ENCODE measurements at regions not wholly inside any gene's neighbourhood (a gene's known extent, or its start where the extent isn't known, plus 50 kb on each side); places are given as distances from the start of the nearest gene placed in this dataset.

DNA sequence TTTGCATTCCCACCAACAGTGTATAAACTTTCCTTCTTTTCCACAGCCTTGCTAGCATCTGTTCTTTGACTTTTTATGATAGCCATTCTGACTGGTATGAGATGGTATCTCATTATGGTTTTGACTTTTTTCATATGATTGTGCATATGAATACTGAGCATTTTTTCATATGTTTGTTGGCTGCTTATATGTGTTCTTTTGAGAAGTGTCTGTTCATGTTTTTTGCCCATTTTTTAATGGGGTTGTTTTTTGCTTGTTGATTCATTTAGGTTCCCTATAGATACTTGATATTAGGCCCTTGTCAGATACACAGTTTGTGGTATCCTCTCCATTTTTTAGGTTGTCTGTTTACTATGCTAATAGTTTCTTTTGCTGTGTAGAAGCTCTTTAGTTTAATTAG is 185.8 kb upstream of the SPAG17 start:
- DNase-seq (ENCODE audit: extremely low spot score) = no peak
- TF ChIP-seq, protein P1, sequence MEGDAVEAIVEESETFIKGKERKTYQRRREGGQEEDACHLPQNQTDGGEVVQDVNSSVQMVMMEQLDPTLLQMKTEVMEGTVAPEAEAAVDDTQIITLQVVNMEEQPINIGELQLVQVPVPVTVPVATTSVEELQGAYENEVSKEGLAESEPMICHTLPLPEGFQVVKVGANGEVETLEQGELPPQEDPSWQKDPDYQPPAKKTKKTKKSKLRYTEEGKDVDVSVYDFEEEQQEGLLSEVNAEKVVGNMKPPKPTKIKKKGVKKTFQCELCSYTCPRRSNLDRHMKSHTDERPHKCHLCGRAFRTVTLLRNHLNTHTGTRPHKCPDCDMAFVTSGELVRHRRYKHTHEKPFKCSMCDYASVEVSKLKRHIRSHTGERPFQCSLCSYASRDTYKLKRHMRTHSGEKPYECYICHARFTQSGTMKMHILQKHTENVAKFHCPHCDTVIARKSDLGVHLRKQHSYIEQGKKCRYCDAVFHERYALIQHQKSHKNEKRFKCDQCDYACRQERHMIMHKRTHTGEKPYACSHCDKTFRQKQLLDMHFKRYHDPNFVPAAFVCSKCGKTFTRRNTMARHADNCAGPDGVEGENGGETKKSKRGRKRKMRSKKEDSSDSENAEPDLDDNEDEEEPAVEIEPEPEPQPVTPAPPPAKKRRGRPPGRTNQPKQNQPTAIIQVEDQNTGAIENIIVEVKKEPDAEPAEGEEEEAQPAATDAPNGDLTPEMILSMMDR (IDR thresholded peaks at IDR 0.05; ENCODE audit: control extremely low read depth, extremely low read depth, low read depth, missing control alignments) = no peak
- ChIA-PET POLR2A (no interaction called here), CTCF (interaction anchor here (1.5 kb wide), 1 partner anchor 16 kb away, joined by 3 read pairs; no protein-coding TSS in a partner anchor)

DNA sequence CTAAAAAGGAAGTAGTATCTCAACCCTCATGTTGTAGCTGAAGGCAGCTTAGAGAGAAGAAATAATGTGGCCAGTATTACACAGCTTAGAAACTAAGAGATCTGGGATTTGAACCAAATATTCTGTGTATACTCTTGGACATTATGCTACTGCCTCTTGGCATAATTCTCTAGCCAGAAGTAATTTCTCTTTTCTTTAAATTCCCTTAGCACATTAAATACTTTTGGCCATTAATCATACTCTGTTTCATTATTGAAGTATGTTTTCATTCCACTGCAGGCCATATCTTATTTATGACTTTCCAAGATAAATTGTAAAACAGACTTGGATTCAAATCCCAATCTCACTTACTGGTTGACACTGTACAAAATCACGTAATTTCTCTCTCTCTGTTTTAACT is 181.3 kb upstream of the SPAG17 start:
- POLR2A ChIA-PET = no interaction called here
- CTCF ChIA-PET = no interaction called here
- no peak for DNase-seq (ENCODE audit: extremely low spot score)
- TF ChIP-seq, protein P1 (IDR thresholded peaks at IDR 0.05; ENCODE audit: control extremely low read depth, extremely low read depth, low read depth, missing control alignments) = no peak

DNA sequence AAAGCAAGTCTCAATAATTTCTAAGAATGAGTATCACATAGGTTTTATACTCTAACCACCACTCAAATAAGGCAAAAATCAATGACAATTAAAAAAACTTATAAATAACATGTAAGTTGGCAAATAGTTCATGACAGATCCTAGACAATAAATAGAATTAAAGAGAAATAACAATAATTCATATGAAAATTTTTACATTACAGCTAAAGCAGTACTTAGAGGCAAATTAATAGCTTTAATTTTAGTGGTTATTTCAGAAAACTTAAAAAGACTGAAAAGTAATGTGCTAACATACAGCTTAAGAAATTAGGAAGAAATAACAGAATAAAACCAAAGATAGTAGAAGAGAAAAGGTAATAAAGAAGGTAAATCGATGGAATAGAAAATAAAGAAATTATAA is 179.9 kb upstream of the SPAG17 start:
- no peak for DNase-seq (ENCODE audit: extremely low spot score)
- ChIA-PET CTCF (no interaction called here), POLR2A (no interaction called here)
- TF ChIP-seq, protein P1 (IDR thresholded peaks at IDR 0.05; ENCODE audit: control extremely low read depth, extremely low read depth, low read depth, missing control alignments) = no peak

DNA sequence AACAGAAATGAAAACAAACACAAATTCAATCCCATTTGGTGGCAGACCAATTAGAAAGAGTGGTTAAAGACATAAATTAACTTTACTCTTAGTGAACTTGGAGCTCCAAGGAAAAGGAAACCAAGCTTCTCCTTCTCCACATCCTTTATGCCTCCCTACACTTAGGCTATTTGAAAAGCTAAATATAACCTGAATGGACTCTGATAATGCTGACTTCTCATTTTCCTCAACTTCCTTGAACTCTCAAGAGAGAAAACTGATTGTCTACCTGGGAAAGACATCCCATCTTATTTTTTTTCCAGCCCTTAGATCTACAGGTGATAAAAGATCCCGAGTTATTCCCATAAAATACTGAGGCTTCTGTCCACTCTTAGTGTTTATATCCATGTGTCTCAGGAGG is 178.4 kb upstream of the SPAG17 start:
- no peak for DNase-seq (ENCODE audit: extremely low spot score)
- ChIA-PET POLR2A (no interaction called here), CTCF (interaction anchor here (1.1 to 1.4 kb wide), 2 partner anchors 29 to 35 kb away, joined by 3 read pairs; no protein-coding TSS in a partner anchor)
- TF ChIP-seq, protein P1 (IDR thresholded peaks at IDR 0.05; ENCODE audit: control extremely low read depth, extremely low read depth, low read depth, missing control alignments) = no peak

DNA sequence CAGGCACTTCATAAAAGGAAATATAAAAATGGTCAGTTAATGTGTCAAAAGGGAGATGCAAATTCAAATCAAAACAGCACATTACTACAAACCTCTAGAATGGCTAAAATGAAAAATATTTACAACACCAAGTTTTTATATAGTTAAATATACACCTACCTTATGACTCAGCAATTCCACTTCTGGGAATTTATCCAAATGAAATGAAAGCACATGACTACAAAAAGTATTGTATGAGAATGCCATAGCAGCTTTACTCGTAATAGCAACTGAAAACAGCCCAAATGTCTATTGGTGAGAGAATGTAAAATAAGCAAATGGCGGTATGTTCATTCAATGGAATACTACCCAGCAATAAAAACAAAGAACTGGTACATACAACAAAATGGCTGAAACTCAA is 175.8 kb upstream of the SPAG17 start:
- DNase-seq (ENCODE audit: extremely low spot score) = no peak
- TF ChIP-seq, protein P1 (IDR thresholded peaks at IDR 0.05; ENCODE audit: control extremely low read depth, extremely low read depth, low read depth, missing control alignments) = no peak
- ChIA-PET POLR2A (no interaction called here), CTCF (interaction anchor here (1.1 to 1.5 kb wide), 2 partner anchors 14 to 85 kb away, joined by 3 to 4 read pairs; no protein-coding TSS in a partner anchor)

DNA sequence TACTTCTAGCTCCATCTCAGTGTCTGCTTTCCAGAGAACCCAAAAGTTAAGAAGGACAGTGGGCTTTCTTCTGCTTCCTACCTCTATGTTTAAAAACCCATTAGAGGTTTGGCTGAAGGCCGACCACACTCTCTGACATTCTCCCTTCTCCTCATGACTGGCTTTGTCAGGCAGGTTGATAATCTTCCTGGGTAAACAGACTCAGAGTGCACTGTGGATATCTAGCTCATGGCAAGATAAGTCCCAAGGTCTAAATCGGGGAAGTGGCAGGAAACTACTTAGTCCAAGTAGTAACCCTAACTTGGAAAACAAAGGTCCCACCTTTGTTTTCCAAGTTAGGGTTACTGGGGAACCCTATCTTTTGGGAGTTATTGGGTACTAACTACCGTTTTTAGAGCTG is 161.9 kb upstream of the SPAG17 start:
- DNase-seq (ENCODE audit: extremely low spot score) = no peak
- TF ChIP-seq, protein P1 (IDR thresholded peaks at IDR 0.05; ENCODE audit: control extremely low read depth, extremely low read depth, low read depth, missing control alignments) = no peak
- POLR2A ChIA-PET = no interaction called here
- CTCF ChIA-PET = interaction anchor here (0.7 to 2.7 kb wide), 5 partner anchors 9 to 43 kb away, joined by 3 to 8 read pairs (median 3); no protein-coding TSS in a partner anchor

All from GM10248 (cell line).